Panc1 (cell line): ENCODE measurements at regions not wholly inside any gene's neighbourhood (a gene's known extent, or its start where the extent isn't known, plus 50 kb on each side); places are given as distances from the start of the nearest gene placed in this dataset.

Source experiments
- ATAC-seq: fragments of 200-7000 bp; cut with Tn5 transposase; 2 replicates; pipeline ENCODE4 v1.9.1; 2020; ENCODE audit warnings: mild to moderate bottlenecking, moderate library complexity
- BruUV-seq: library from RNA; stranded (reverse); fragments of 400-500 nt; replicated peaks from 2 replicates; lab custom pipeline; 2021; lab: Mats Ljungman, UMichigan
- CTCF ChIA-PET: fragments of 300-600 bp; sonication (Branson Sonifier 250); formaldehyde crosslinking; loops from one replicate; lab custom pipeline; 2022; ENCODE audit warnings: antibody characterized with exemption; lab: Charles Lee
- POLR2A ChIA-PET: fragments of 300-600 bp; sonication (Branson Sonifier 250); formaldehyde crosslinking; loops from one replicate; lab custom pipeline; 2022; ENCODE audit warnings: antibody characterized with exemption; lab: Charles Lee
- DNase-seq: peaks from one replicate; pipeline ENCODE4 v3.0.0-alpha.2; 2010; ENCODE audit warnings: low read depth, low spot score
- H3K27ac ChIP-seq: 2 replicates; pipeline ENCODE4 v1.5.1; 2011; ENCODE audit warnings: mild to moderate bottlenecking, low read length, inconsistent platforms
- H3K27me3 ChIP-seq: fragments of 200-500 bp; sonication (Bioruptor generic); 2 replicates; pipeline ENCODE4 v1.6.0; 2014; ENCODE audit warnings: low read length, inconsistent platforms; ENCODE audit not compliant: control insufficient read depth, insufficient read depth
- H3K36me3 ChIP-seq: fragments of 200-500 bp; sonication (Bioruptor generic); 2 replicates; pipeline ENCODE4 v1.5.1; 2014; ENCODE audit warnings: inconsistent platforms, mild to moderate bottlenecking, low read length, moderate library complexity; ENCODE audit not compliant: control insufficient read depth, insufficient read depth
- H3K4me1 ChIP-seq: 2 replicates; pipeline ENCODE4 v1.5.1; 2011; ENCODE audit warnings: inconsistent platforms, mild to moderate bottlenecking, low read length, moderate library complexity; ENCODE audit not compliant: control insufficient read depth, insufficient read depth
- H3K4me3 ChIP-seq, 2 experiments: 2 replicates each; pipeline ENCODE4 v1.5.1; 2011 to 2012; ENCODE audit warnings: low read depth in 2 of 2, low read length in 2 of 2, mild to moderate bottlenecking in 2 of 2, inconsistent platforms in 1 of 2, moderate library complexity in 1 of 2
- H3K9me3 ChIP-seq: fragments of 200-500 bp; sonication (Bioruptor generic); 2 replicates; pipeline ENCODE4 v1.5.1; 2014; ENCODE audit warnings: low read depth, mild to moderate bottlenecking, inconsistent platforms, low read length, moderate library complexity; ENCODE audit not compliant: control insufficient read depth, insufficient read depth
- CTCF ChIP-seq: fragments of 450-650 bp; IDR thresholded peaks from 2 replicates; pipeline ENCODE4 v1.5.1; 2017; ENCODE audit warnings: mild to moderate bottlenecking
- POLR2AphosphoS5 ChIP-seq: IDR thresholded peaks from 2 replicates; pipeline ENCODE4 v1.6.1; 2012; ENCODE audit warnings: mild to moderate bottlenecking, low read depth, low read length, moderate library complexity
- REST ChIP-seq, 2 experiments: IDR thresholded peaks; 2 replicates each; pipeline ENCODE4 v1.6.1; 2011 to 2012; ENCODE audit warnings: low read depth in 2 of 2, control low read depth in 1 of 2, low read length in 1 of 2, mild to moderate bottlenecking in 1 of 2, moderate library complexity in 1 of 2; ENCODE audit not compliant: insufficient read depth in 1 of 2
- SIN3A ChIP-seq: IDR thresholded peaks from 2 replicates; pipeline ENCODE4 v1.6.1; 2012; ENCODE audit warnings: low read depth, mild to moderate bottlenecking, low read length, moderate library complexity, borderline replicate concordance; ENCODE audit not compliant: insufficient read depth
- TCF7L2 ChIP-seq: IDR thresholded peaks from 2 replicates; pipeline ENCODE4 v1.6.1; 2011; ENCODE audit warnings: mild to moderate bottlenecking, low read depth, low read length, inconsistent platforms
- in situ Hi-C: cut with HindIII; loops from 2 replicates; pipeline ENCODE4 v1.10.0; 2016; ENCODE audit warnings: low sequenced_read_pairs, low pct_unique_long_range_greater_than_20kb
- intact Hi-C: fragments of 100-400 bp; cut with micrococcal nuclease; formaldehyde crosslinking; loops from one replicate; pipeline ENCODE4 v1.10.0; 2022; ENCODE audit not compliant: unreplicated experiment

DNA sequence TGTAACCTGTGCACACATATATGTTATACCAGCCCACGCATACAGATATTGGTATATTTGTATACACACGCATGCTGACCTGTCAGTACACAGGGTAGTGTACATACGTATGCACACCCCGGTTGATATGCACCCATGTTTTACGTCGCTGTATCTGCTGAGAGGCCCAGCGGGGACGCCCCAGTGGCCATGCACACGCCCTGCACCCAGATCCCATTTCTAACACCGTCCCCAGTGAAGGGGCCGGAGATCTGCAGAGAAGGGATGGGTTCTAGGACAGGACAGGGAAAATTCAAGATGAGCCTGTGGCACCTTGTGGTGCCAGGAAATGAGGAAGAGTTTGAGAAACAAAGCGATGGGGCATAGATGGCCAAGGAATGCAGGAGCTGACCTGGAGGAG, 57.2 kb upstream of the TTC34 start:
- Histone ChIP-seq H3K4me3 (no peak overlapping the region), H3K4me1 (no peaks in the 10 kb centered on the region), H3K27ac (no peak overlapping the region), H3K36me3 (no peaks in the 10 kb centered on the region), H3K9me3 (no peaks in the 10 kb centered on the region), H3K27me3 (peaks cover 2% of the 10 kb centered on the region; the same call in 1 of the 2 replicates)
- no peak for TF ChIP-seq CTCF
- in situ Hi-C loops = no loop called here
- no peak for DNase-seq
- no TSS peak for BruUV-seq
- ChIA-PET POLR2A (no interaction called here), CTCF (no interaction called here)
- intact Hi-C loops = no loop called here
- ATAC-seq = no peak

- POLR2A ChIA-PET = no interaction called here
- Histone ChIP-seq H3K9me3 (no peaks in the 10 kb centered on the region), H3K4me3 (no peak overlapping the region), H3K36me3 (no peaks in the 10 kb centered on the region), H3K27me3 (peaks cover 2% of the 10 kb centered on the region; the same call in 1 of the 2 replicates), H3K4me1 (no peaks in the 10 kb centered on the region), H3K27ac (no peak overlapping the region)
- TF ChIP-seq SIN3A (no peak), TCF7L2 (no peak), CTCF (no peak), REST (IDR thresholded peaks at IDR 0.05; ENCODE audit: insufficient read depth in 1 of 2, low read depth in 2 of 2, low read length in 1 of 2) (no peak), POLR2AphosphoS5 (no peak)
- ATAC-seq (no peak), DNase-seq (no peak)
- in situ Hi-C loops (no loop called here), intact Hi-C loops (no loop called here)
- CTCF ChIA-PET = no interaction called here
- no TSS peak for BruUV-seq
Measured at GRCh38 chr1:2859219-2859880, 57.9 kb upstream of the TTC34 start.
